Erythroblast (primary cell): ENCODE measurements at regions not wholly inside any gene's neighbourhood (a gene's known extent, or its start where the extent isn't known, plus 50 kb on each side); places are given as distances from the start of the nearest gene placed in this dataset.

Experiments used
- GATA1 ChIP-seq: IDR thresholded peaks from 2 replicates; pipeline ENCODE4 v1.6.1; 2011; ENCODE audit warnings: low read depth, mild to moderate bottlenecking, control low read depth, low read length, moderate library complexity
- POLR2A ChIP-seq: IDR thresholded peaks from 2 replicates; pipeline ENCODE4 v1.6.1; 2011; ENCODE audit warnings: mild to moderate bottlenecking, low read length

GRCh38 chr2:136219963-136220362 is 102.0 kb upstream of the CXCR4 start:
- TF ChIP-seq POLR2A (no peak), GATA1 (no peak)
